Suprapubic skin (tissue), 4 donors: ENCODE measurements at regions not wholly inside any gene's neighbourhood (a gene's known extent, or its start where the extent isn't known, plus 50 kb on each side); places are given as distances from the start of the nearest gene placed in this dataset.

ENCODE experiments used
- DNase-seq, 2 donors: peaks; one replicate each; pipeline ENCODE4 v3.0.0-alpha.2; 2019; ENCODE audit warnings: low spot score in 2 of 2
- H3K27ac ChIP-seq: fragments of 200-600 bp; sonication (generic); one replicate; pipeline ENCODE4 v1.5.1; 2019
- H3K27me3 ChIP-seq: fragments of 200-600 bp; sonication (generic); one replicate; pipeline ENCODE4 v1.5.1; 2019
- H3K36me3 ChIP-seq: fragments of 200-600 bp; sonication (generic); one replicate; pipeline ENCODE4 v1.5.1; 2019
- H3K4me1 ChIP-seq: fragments of 200-600 bp; sonication (generic); one replicate; pipeline ENCODE4 v1.5.1; 2019
- H3K4me3 ChIP-seq: fragments of 200-600 bp; sonication (generic); one replicate; pipeline ENCODE4 v1.5.1; 2019; ENCODE audit warnings: mild to moderate bottlenecking
- H3K9me3 ChIP-seq: fragments of 200-600 bp; sonication (generic); one replicate; pipeline ENCODE4 v1.5.1; 2019
- CTCF ChIP-seq, 2 donors: fragments of 200-600 bp in 1 of 2; fragments of 450-650 bp in 1 of 2; sonication (generic) in 1 of 2; IDR thresholded peaks; one replicate each; pipeline ENCODE4 v1.5.1; 2016 to 2019; ENCODE audit warnings: antibody characterized with exemption in 2 of 2, mild to moderate bottlenecking in 1 of 2, moderate library complexity in 1 of 2
- EP300 ChIP-seq: sonication (generic); formaldehyde crosslinking; IDR thresholded peaks from one replicate; pipeline ENCODE4 v1.6.1; 2017; ENCODE audit warnings: antibody characterized with exemption
- POLR2A ChIP-seq, 2 donors: fragments of 450-650 bp; IDR thresholded peaks; one replicate each; pipeline ENCODE4 v1.6.1; 2017; ENCODE audit warnings: antibody characterized with exemption in 2 of 2, mild to moderate bottlenecking in 2 of 2, moderate library complexity in 2 of 2
- POLR2AphosphoS5 ChIP-seq, 3 donors: sonication (generic); formaldehyde crosslinking; IDR thresholded peaks; one replicate each; pipeline ENCODE4 v1.6.1; 2017; ENCODE audit warnings: antibody characterized with exemption in 3 of 3
- WGBS: methylation state at CpG from one replicate; pipeline ENCODE4 v1.1.5; 2018; 5-methylcytosine and 5-hydroxymethylcytosine counted together

DNA sequence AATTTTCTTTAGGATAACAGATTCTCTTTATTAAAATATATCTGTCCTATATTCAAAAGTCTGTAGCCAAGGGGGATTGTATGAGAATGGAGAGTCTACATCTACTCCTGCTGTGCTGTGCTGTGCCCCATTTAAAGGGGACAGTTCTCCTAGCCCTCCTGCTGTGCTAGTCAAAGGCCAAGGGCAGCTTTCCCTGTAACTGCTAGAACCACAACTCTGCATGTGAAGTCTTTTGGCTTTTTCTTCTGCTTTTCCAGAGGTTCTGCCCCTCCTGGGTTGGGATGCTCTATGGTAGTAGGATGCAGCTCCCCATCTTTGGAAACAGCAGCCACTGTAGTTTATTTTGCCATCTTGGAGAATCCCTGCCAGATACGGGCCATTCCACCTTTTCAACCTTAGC is 197.5 kb upstream of the JUN start:
- TF ChIP-seq POLR2A (IDR thresholded peaks at IDR 0.05) (no peak), EP300 (no peak), CTCF (IDR thresholded peaks at IDR 0.05) (no peak), POLR2AphosphoS5 (IDR thresholded peaks at IDR 0.05) (no peak)
- Histone ChIP-seq H3K27me3 (no peaks in the 10 kb centered on the region), H3K9me3 (no peaks in the 10 kb centered on the region), H3K4me3 (no peak overlapping the region), H3K36me3 (no peaks in the 10 kb centered on the region), H3K27ac (no peak overlapping the region), H3K4me1 (peaks cover 25% of the 10 kb centered on the region)
- no peak for DNase-seq
- WGBS, result 100% methylated on average over 1 of the region's 1 CpG

GRCh38 chr1:58982259-58982998 is 198.6 kb upstream of the JUN start:
- no peaks in the 10 kb centered on the region for H3K27me3 ChIP-seq
- DNase-seq, result peak in 1 of 2 donors; percentile 71
- WGBS, result 59% methylated on average over 8 of the region's 8 CpGs
- H3K4me1 ChIP-seq, result peaks cover 22% of the 10 kb centered on the region
- TF ChIP-seq POLR2A (IDR thresholded peaks at IDR 0.05) (no peak), POLR2AphosphoS5 (IDR thresholded peaks at IDR 0.05) (no peak), EP300 (no peak), CTCF (IDR thresholded peaks at IDR 0.05) (no peak)
- no peaks in the 10 kb centered on the region for H3K36me3 ChIP-seq
- H3K27ac ChIP-seq, result no peak overlapping the region
- H3K9me3 ChIP-seq, result no peaks in the 10 kb centered on the region
- no peak overlapping the region for H3K4me3 ChIP-seq

DNA sequence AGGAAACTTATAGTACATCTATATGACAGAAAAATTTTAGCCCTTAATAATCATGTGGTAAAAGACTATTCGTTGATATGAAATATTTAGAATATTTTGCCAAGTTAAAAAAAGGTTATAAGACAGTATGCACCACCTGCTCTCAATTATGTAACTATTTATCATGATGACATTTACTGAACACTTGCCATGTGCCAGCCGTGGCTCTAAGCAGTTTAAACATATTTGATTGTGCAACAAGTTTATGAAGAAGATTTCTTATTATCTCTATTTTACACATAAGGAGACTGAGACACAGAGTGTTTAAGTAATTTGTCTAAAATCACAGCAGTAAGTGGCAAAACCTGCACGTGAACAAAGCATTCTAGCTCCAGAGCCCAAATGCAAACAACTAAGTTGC is 199.3 kb upstream of the JUN start:
- no peak overlapping the region for H3K27ac ChIP-seq
- 15% methylated on average over 3 of the region's 3 CpGs for WGBS

DNA sequence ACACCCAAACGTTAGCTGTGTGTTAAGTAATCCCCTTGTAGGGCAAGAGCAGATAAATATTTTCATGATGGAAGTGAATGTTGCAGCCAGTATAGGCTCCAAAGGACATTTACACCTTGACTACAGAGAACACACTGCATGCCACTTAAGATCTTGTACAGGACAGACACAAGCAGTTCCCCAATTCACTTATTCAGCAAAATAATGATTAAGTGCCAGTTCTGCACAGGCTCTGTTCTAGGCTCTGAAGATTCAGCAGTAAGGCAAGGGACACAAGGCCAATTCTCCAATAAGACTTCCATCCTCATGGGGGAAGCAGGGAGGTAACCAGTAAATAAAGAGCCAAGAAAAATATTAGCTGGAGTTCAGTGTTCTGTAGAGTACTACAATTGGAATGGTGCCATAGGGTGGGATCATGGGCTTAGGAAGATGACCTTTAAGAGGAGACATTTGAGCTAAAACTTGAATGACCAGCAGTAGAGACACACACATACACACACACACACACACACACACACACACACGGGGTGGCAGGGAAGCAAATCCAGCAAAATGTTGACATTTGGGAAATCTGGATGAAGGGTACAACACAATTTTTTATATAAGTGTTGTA is 199.9 kb upstream of the JUN start:
- no peaks in the 10 kb centered on the region for H3K27me3 ChIP-seq
- H3K36me3 ChIP-seq, result no peaks in the 10 kb centered on the region
- H3K4me3 ChIP-seq, result no peak overlapping the region
- no peaks in the 10 kb centered on the region for H3K9me3 ChIP-seq
- WGBS, result 38% methylated on average over 2 of the region's 2 CpGs
- TF ChIP-seq POLR2AphosphoS5 (IDR thresholded peaks at IDR 0.05) (no peak), EP300 (no peak), POLR2A (IDR thresholded peaks at IDR 0.05) (no peak), CTCF (IDR thresholded peaks at IDR 0.05) (no peak)
- DNase-seq, result no peak
- H3K4me1 ChIP-seq, result peaks cover 28% of the 10 kb centered on the region
- H3K27ac ChIP-seq, result no peak overlapping the region

More for the DNA sequence above, 199.3 kb upstream of the JUN start:
- Histone ChIP-seq H3K4me3 (no peak overlapping the region), H3K9me3 (no peaks in the 10 kb centered on the region), H3K36me3 (no peaks in the 10 kb centered on the region), H3K4me1 (peaks cover 25% of the 10 kb centered on the region), H3K27me3 (no peaks in the 10 kb centered on the region)
- TF ChIP-seq CTCF (IDR thresholded peaks at IDR 0.05) (no peak), POLR2AphosphoS5 (IDR thresholded peaks at IDR 0.05) (no peak), EP300 (no peak), POLR2A (IDR thresholded peaks at IDR 0.05) (no peak)
- DNase-seq, result no peak

DNA sequence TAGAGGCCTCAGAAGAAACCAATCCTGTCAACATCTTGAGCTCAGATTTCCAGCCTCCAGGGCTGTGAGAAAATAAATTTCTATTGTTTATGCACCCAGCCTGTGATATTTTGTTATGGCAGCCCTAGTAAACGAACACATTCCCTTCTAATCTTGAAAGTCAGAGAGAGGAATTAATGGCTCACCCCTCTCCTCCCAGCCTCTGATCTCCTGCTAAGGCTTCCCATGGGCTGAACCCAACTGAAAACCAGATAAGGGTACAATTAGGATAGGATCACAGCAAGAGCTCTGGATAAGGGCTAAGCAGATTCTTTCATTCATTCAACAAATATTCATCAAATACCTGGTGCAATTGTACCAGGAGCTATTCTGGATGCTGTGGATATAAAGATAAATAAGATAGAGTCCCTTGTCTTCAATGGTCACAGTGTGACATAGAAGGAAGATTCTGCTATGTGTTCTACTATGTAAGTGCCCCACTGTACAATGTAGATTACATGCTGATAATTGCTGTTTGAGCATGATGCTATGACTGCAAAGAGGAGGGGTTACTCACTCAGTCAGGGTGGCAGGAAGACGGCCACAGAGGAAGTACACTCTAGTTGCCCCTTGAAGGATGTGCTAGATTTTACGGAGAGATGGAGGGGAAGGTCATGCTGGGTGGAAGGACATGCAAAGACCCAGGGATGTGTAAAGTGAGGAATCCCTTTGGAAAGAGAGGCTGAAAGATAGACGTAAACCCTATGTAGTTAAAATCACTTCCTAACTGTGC is 203.3 kb upstream of the JUN start:
- TF ChIP-seq EP300 (no peak), POLR2AphosphoS5 (IDR thresholded peaks at IDR 0.05) (no peak), POLR2A (IDR thresholded peaks at IDR 0.05) (no peak), CTCF (IDR thresholded peaks at IDR 0.05) (no peak)
- peaks cover 26% of the 10 kb centered on the region for H3K4me1 ChIP-seq
- no peaks in the 10 kb centered on the region for H3K9me3 ChIP-seq
- 70% methylated on average over 4 of the region's 4 CpGs for WGBS
- DNase-seq, result no peak
- no peaks in the 10 kb centered on the region for H3K27me3 ChIP-seq
- no peak overlapping the region for H3K4me3 ChIP-seq
- H3K27ac ChIP-seq, result no peak overlapping the region
- H3K36me3 ChIP-seq, result no peaks in the 10 kb centered on the region
